OCI-LY7 (cell line): ENCODE measurements at regions not wholly inside any gene's neighbourhood (a gene's known extent, or its start where the extent isn't known, plus 50 kb on each side); places are given as distances from the start of the nearest gene placed in this dataset.

Experiments
- BruUV-seq: library from RNA; stranded (reverse); fragments of 400-500 nt; replicated peaks from 2 replicates; lab custom pipeline; 2021; lab: Mats Ljungman, UMichigan
- CTCF ChIA-PET: fragments of 300-600 bp; sonication (Branson Sonifier 250); formaldehyde crosslinking; loops from one replicate; lab custom pipeline; 2022; ENCODE audit warnings: antibody characterized with exemption; ENCODE audit not compliant: unreplicated experiment; lab: Charles Lee
- POLR2A ChIA-PET: fragments of 300-600 bp; sonication (Branson Sonifier 250); formaldehyde crosslinking; loops from one replicate; lab custom pipeline; 2022; ENCODE audit warnings: antibody characterized with exemption; lab: Charles Lee
- DNase-seq: peaks from one replicate; pipeline ENCODE4 v3.0.0-alpha.2; 2015; ENCODE audit warnings: low spot score
- H2AFZ ChIP-seq: fragments of 200-600 bp; sonication (generic), shearing (Covaris generic); 2 replicates; pipeline ENCODE4 v1.6.1; 2014; ENCODE audit warnings: mild to moderate bottlenecking, antibody characterized with exemption, low read length, moderate library complexity
- H3K27ac ChIP-seq: fragments of 200-600 bp; sonication (generic); 2 replicates; pipeline ENCODE4 v1.5.1; 2014; ENCODE audit warnings: mixed run types, low read depth, mild to moderate bottlenecking, moderate library complexity, low read length, inconsistent platforms; ENCODE audit not compliant: poor library complexity, severe bottlenecking
- H3K36me3 ChIP-seq: fragments of 200-600 bp; sonication (generic); 2 replicates; pipeline ENCODE4 v1.6.1; 2014; ENCODE audit warnings: mild to moderate bottlenecking, antibody characterized with exemption, low read length, moderate library complexity, mixed read lengths; ENCODE audit not compliant: insufficient read depth
- H3K4me1 ChIP-seq: fragments of 200-600 bp; sonication (generic); 2 replicates; pipeline ENCODE4 v1.5.1; 2014; ENCODE audit warnings: mild to moderate bottlenecking, low read length; ENCODE audit not compliant: insufficient read depth, poor library complexity, severe bottlenecking
- H3K4me2 ChIP-seq: fragments of 200-600 bp; sonication (generic); 2 replicates; pipeline ENCODE4 v1.6.1; 2014; ENCODE audit warnings: mild to moderate bottlenecking, low read length
- H3K4me3 ChIP-seq: fragments of 200-600 bp; sonication (generic); 2 replicates; pipeline ENCODE4 v1.5.1; 2014; ENCODE audit warnings: mild to moderate bottlenecking, low read depth, low read length; ENCODE audit not compliant: poor library complexity, severe bottlenecking
- H3K79me2 ChIP-seq: fragments of 200-600 bp; sonication (generic); 2 replicates; pipeline ENCODE4 v1.6.1; 2016; ENCODE audit warnings: low read depth, mild to moderate bottlenecking, low read length, moderate library complexity, mixed read lengths; ENCODE audit not compliant: insufficient read depth
- H3K9me2 ChIP-seq: fragments of 200-600 bp; sonication (generic); 2 replicates; pipeline ENCODE4 v1.6.1; 2016; ENCODE audit warnings: mild to moderate bottlenecking, low read length, mixed read lengths; ENCODE audit not compliant: insufficient read depth
- H3K9me3 ChIP-seq: fragments of 200-600 bp; sonication (generic); 2 replicates; pipeline ENCODE4 v1.6.1; 2014; ENCODE audit warnings: mild to moderate bottlenecking, mixed run types, low read length, mixed read lengths
- H4K20me1 ChIP-seq: fragments of 200-600 bp; sonication (generic); 2 replicates; pipeline ENCODE4 v1.6.1; 2014; ENCODE audit warnings: mild to moderate bottlenecking, antibody characterized with exemption, low read length, moderate library complexity, mixed read lengths; ENCODE audit not compliant: insufficient read depth
- CTCF ChIP-seq: fragments of 200-600 bp; sonication (generic); conservative IDR thresholded peaks from 2 replicates; pipeline ENCODE4 v1.5.1; 2014; ENCODE audit warnings: mild to moderate bottlenecking, antibody characterized with exemption, low read length, moderate library complexity, mixed read lengths
- EZH2phosphoT487 ChIP-seq: fragments of 200-600 bp; sonication (generic); IDR thresholded peaks from 2 replicates; pipeline ENCODE4 v1.6.1; 2018; ENCODE audit warnings: low read depth, borderline replicate concordance, mild to moderate bottlenecking, mixed run types, antibody characterized with exemption, low read length, moderate library complexity, mixed read lengths
- intact Hi-C: fragments of 100-400 bp; cut with micrococcal nuclease; formaldehyde crosslinking; loops from one replicate; pipeline ENCODE4 v1.10.0; 2022; ENCODE audit not compliant: unreplicated experiment

- POLR2A ChIA-PET, result interaction anchor here (0.6 kb wide), 1 partner anchor 135 kb away, joined by 3 read pairs; no protein-coding TSS in a partner anchor
Observed at GRCh38 chr3:180457225-180457624, 144.7 kb upstream of the TTC14 start.

GRCh38 chr3:180466401-180467011, 135.5 kb upstream of the TTC14 start:
- Histone ChIP-seq H3K4me1 (no peaks in the 10 kb centered on the region), H3K79me2 (no peaks in the 10 kb centered on the region), H3K9me3 (no peaks in the 10 kb centered on the region), H3K27ac (no peak overlapping the region), H3K4me3 (no peak overlapping the region), H3K36me3 (no peaks in the 10 kb centered on the region), H2AFZ (no peak overlapping the region), H4K20me1 (no peaks in the 10 kb centered on the region), H3K9me2 (no peaks in the 10 kb centered on the region), H3K4me2 (no peak overlapping the region)
- ChIA-PET CTCF (no interaction called here), POLR2A (interaction anchor here (0.5 kb wide), 1 partner anchor 1964 kb away, joined by 5 read pairs; no protein-coding TSS in a partner anchor)
- BruUV-seq, result no TSS peak
- no peak for TF ChIP-seq EZH2phosphoT487
- TF ChIP-seq CTCF, result no peak
- intact Hi-C loops, result no loop called here
- DNase-seq, result no peak

More at GRCh38 chr3:180457225-180457624, 144.7 kb upstream of the TTC14 start:
- DNase-seq, result no peak
- no TSS peak for BruUV-seq
- TF ChIP-seq EZH2phosphoT487 (no peak), CTCF (no peak)
- Histone ChIP-seq H3K4me1 (no peaks in the 10 kb centered on the region), H3K79me2 (no peaks in the 10 kb centered on the region), H2AFZ (no peak overlapping the region), H3K27ac (no peak overlapping the region), H4K20me1 (no peaks in the 10 kb centered on the region), H3K9me2 (no peaks in the 10 kb centered on the region), H3K36me3 (no peaks in the 10 kb centered on the region), H3K9me3 (no peaks in the 10 kb centered on the region), H3K4me2 (no peak overlapping the region), H3K4me3 (no peak overlapping the region)
- CTCF ChIA-PET, result no interaction called here
- intact Hi-C loops, result no loop called here

- no TSS peak for BruUV-seq
Observed at GRCh38 chr3:180467177-180467576, 134.8 kb upstream of the TTC14 start.

More at GRCh38 chr3:180467177-180467576, 134.8 kb upstream of the TTC14 start:
- no peaks in the 10 kb centered on the region for H3K4me1 ChIP-seq
- H3K79me2 ChIP-seq, result no peaks in the 10 kb centered on the region
- no peaks in the 10 kb centered on the region for H3K36me3 ChIP-seq
- no peaks in the 10 kb centered on the region for H3K9me2 ChIP-seq
- intact Hi-C loops, result no loop called here
- no peak overlapping the region for H2AFZ ChIP-seq
- ChIA-PET CTCF (no interaction called here), POLR2A (interaction anchor here (0.5 kb wide), 1 partner anchor 1965 kb away, joined by 5 read pairs; no protein-coding TSS in a partner anchor)
- no peak overlapping the region for H3K4me2 ChIP-seq
- H3K4me3 ChIP-seq, result no peak overlapping the region
- H3K9me3 ChIP-seq, result no peaks in the 10 kb centered on the region
- no peaks in the 10 kb centered on the region for H4K20me1 ChIP-seq
- DNase-seq, result no peak
- no peak overlapping the region for H3K27ac ChIP-seq
- TF ChIP-seq CTCF, result no peak
- no peak for TF ChIP-seq EZH2phosphoT487
